ENCODE measurements at regions not wholly inside any gene's neighbourhood (a gene's known extent, or its start where the extent isn't known, plus 50 kb on each side); places are given as distances from the start of the nearest gene placed in this dataset.

- H3K9me3 Mint-ChIP-seq: no peaks in the 10 kb centered on the region
- no peaks in the 10 kb centered on the region for H3K27me3 Mint-ChIP-seq (ENCODE audit: low read depth)
- H3K4me3 Mint-ChIP-seq: no peak overlapping the region
- H3K27ac Mint-ChIP-seq: no peak overlapping the region
- TF ChIP-seq, protein P1, sequence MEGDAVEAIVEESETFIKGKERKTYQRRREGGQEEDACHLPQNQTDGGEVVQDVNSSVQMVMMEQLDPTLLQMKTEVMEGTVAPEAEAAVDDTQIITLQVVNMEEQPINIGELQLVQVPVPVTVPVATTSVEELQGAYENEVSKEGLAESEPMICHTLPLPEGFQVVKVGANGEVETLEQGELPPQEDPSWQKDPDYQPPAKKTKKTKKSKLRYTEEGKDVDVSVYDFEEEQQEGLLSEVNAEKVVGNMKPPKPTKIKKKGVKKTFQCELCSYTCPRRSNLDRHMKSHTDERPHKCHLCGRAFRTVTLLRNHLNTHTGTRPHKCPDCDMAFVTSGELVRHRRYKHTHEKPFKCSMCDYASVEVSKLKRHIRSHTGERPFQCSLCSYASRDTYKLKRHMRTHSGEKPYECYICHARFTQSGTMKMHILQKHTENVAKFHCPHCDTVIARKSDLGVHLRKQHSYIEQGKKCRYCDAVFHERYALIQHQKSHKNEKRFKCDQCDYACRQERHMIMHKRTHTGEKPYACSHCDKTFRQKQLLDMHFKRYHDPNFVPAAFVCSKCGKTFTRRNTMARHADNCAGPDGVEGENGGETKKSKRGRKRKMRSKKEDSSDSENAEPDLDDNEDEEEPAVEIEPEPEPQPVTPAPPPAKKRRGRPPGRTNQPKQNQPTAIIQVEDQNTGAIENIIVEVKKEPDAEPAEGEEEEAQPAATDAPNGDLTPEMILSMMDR (IDR thresholded peaks at IDR 0.05; ENCODE audit: unreplicated experiment): no peak
- peaks cover 50% of the 10 kb centered on the region for H3K4me1 Mint-ChIP-seq
- DNase-seq (ENCODE audit: low spot score in 2 of 2, unreplicated experiment in 2 of 2): no peak
- H3K36me3 Mint-ChIP-seq: no peaks in the 10 kb centered on the region
Observed at GRCh38 chr5:112641515-112642110, 96.1 kb upstream of the APC start.

GRCh38 chr5:112642885-112643284 is 94.8 kb upstream of the APC start:
- Mint-ChIP-seq H3K36me3 (no peaks in the 10 kb centered on the region), H3K27me3 (ENCODE audit: low read depth) (no peaks in the 10 kb centered on the region), H3K9me3 (no peaks in the 10 kb centered on the region), H3K4me1 (peaks cover 58% of the 10 kb centered on the region), H3K27ac (no peak overlapping the region), H3K4me3 (no peak overlapping the region)
- DNase-seq (ENCODE audit: low spot score in 2 of 2, unreplicated experiment in 2 of 2): no peak
- TF ChIP-seq, protein P1 (IDR thresholded peaks at IDR 0.05; ENCODE audit: unreplicated experiment): no peak

DNA sequence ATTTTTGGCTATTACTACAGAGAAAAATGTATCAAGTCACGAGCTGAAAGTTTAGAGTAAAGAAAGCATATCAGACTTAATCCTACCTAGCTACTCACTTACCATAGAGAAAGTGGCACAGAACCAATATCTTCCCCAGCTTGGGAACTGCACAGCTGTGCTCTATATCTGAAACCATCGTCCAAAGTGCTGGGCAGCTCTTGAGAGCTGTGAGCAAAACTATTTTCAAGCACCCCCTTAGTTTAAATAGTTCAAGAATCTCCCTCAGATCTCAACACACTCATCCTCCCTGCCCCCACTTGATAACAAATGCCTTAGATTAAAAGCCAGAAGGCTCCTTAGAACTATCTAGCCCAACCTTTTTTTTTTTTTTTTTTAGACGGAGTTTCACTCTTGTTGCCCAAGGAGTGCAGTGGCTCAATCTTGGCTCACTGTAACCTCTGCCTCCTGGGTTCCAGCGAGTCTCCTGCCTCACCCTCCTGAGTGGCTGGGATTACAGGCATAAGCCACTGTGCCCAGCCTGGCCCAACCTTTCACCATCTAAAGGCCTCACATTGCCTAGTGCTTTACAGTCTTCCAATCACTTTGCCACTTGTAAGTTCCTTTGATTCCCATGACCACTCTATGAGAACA is 94.2 kb upstream of the APC start:
- H3K36me3 Mint-ChIP-seq: no peaks in the 10 kb centered on the region
- H3K9me3 Mint-ChIP-seq: no peaks in the 10 kb centered on the region
- no peak for DNase-seq (ENCODE audit: low spot score in 2 of 2, unreplicated experiment in 2 of 2)
- peaks cover 59% of the 10 kb centered on the region for H3K4me1 Mint-ChIP-seq
- no peak overlapping the region for H3K4me3 Mint-ChIP-seq
- TF ChIP-seq, protein P1 (IDR thresholded peaks at IDR 0.05; ENCODE audit: unreplicated experiment): no peak
- no peaks in the 10 kb centered on the region for H3K27me3 Mint-ChIP-seq (ENCODE audit: low read depth)
- no peak overlapping the region for H3K27ac Mint-ChIP-seq

DNA sequence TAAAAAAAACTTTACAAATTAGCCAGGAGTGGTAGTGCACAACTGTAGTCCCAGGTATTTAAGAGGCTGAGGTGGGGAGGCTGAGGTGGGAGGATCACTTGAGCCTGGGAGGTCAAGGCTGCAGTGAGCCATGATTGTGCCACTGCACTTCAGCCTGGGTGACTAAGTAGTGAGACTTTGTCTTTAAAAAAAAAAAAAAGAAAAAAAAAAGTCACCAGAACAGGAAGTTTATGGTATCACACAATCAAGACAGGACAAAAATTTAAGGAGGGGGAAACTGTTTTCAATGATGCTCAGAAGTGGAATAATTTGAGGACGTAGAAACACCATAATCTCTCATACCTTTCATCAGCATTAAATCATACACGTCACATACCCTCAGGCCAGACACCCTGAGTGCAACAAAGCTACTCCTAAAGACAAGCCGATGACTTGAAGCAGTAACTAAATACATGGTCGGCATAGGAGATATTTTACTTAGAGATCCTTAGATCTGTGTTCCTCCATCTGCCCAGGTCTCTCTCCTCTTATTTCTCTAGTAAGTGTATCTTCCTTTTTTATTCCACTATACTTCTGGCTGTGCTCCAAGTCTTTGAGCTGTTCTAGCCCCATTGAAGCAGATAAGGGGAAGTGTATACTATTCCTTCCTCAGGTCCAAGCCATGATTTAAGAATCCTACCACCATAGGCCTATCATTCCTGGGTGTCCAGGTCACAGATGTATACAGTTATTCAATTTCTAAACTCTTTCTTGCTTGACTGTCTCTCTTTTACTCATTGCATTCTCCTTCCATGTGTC is 91.3 kb upstream of the APC start:
- DNase-seq (ENCODE audit: low spot score in 2 of 2, unreplicated experiment in 2 of 2): no peak
- H3K4me1 Mint-ChIP-seq: peaks cover 74% of the 10 kb centered on the region
- no peaks in the 10 kb centered on the region for H3K9me3 Mint-ChIP-seq
- H3K27ac Mint-ChIP-seq: no peak overlapping the region
- no peaks in the 10 kb centered on the region for H3K27me3 Mint-ChIP-seq (ENCODE audit: low read depth)
- H3K4me3 Mint-ChIP-seq: no peak overlapping the region
- no peaks in the 10 kb centered on the region for H3K36me3 Mint-ChIP-seq
- TF ChIP-seq, protein P1 (IDR thresholded peaks at IDR 0.05; ENCODE audit: unreplicated experiment): no peak

DNA sequence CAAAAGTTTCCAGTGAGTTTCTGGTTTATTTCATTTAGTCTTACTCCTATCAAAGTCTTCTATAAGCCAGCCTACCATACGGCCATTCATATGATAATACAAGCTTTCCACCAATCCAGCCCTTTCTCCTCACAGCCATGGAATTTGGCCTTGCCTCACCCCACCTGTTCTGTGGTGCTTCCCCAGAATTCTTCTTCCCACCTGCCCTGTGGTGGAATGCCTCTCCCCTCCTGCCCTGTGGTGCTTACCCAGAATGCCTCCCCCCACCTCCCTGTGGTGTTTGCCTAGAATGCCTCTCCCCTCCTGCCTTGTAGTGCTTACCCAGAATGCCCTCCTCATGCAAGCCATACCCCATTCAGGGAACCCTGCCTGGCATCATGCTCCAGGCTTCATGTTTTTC is 90.3 kb upstream of the APC start:
- Mint-ChIP-seq H3K9me3 (no peaks in the 10 kb centered on the region), H3K4me1 (peaks cover 68% of the 10 kb centered on the region), H3K27me3 (ENCODE audit: low read depth) (no peaks in the 10 kb centered on the region), H3K27ac (peak overlapping the region; percentile 68), H3K36me3 (no peaks in the 10 kb centered on the region), H3K4me3 (no peak overlapping the region)
- no peak for DNase-seq (ENCODE audit: low spot score in 2 of 2, unreplicated experiment in 2 of 2)
- TF ChIP-seq, protein P1 (IDR thresholded peaks at IDR 0.05; ENCODE audit: unreplicated experiment): no peak

Measured in mesothelial cell of epicardium (in vitro differentiated cells).